ENCODE measurements at regions not wholly inside any gene's neighbourhood (a gene's known extent, or its start where the extent isn't known, plus 50 kb on each side); places are given as distances from the start of the nearest gene placed in this dataset.

DNA sequence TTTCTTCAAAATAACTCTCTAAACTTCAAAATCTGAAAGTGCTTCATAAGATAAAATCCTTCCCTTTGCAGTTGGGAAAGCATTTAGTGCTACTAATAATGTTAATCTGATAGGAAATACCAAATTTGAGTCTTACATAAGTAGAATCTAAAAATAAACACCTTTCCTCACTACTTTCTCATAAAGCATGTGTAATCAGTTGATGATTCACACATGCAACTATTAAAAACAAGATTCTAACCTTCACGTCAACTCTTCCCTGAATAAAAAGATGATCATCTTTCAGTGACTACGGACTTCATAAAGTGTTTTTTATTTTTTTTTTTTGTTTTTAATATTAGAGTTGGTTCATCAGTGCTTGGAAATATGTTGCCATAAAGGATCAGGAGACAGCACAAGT is 172.6 kb downstream of the ACTRT1 start:
- in situ Hi-C loops (cut with MboI): no loop called here
- H2AFZ ChIP-seq (ENCODE audit: control insufficient read depth, low read depth, low read length): no peak overlapping the region
- intact Hi-C loops (cut with micrococcal nuclease; ENCODE audit: unreplicated experiment): no loop called here
- no peak overlapping the region for H3K9ac ChIP-seq (ENCODE audit: control insufficient read depth, insufficient read depth, low read length)
- POLR2A ChIA-PET: no interaction called here
- H3K79me2 ChIP-seq (ENCODE audit: control insufficient read depth, insufficient read depth, low read length): no peaks in the 10 kb centered on the region
- TF ChIP-seq HCFC1 (IDR thresholded peaks at IDR 0.05; ENCODE audit: low read length) (no peak), MTA3 (IDR thresholded peaks at IDR 0.05; ENCODE audit: borderline replicate concordance, low read length) (no peak), KAT2A (conservative IDR thresholded peaks at IDR 0.05; ENCODE audit: control insufficient read depth, low read depth, low read length) (no peak), MYB (IDR thresholded peaks at IDR 0.05; ENCODE audit: borderline replicate concordance, low read depth, low read length) (no peak), FOS (IDR thresholded peaks at IDR 0.05; ENCODE audit: borderline replicate concordance, extremely low read depth, insufficient read length) (no peak), ZNF217 (IDR thresholded peaks at IDR 0.05) (no peak), CREB1 (IDR thresholded peaks at IDR 0.05; ENCODE audit: low read depth) (no peak), MEF2B (IDR thresholded peaks at IDR 0.05; ENCODE audit: partially characterized antibody, poor library complexity, severe bottlenecking) (no peak), EZH2 (IDR thresholded peaks at IDR 0.05; ENCODE audit: borderline replicate concordance, control insufficient read depth, low read depth, low read length) (no peak), BACH1 (IDR thresholded peaks at IDR 0.05; ENCODE audit: borderline replicate concordance) (no peak), SUPT20H (IDR thresholded peaks at IDR 0.05; ENCODE audit: borderline replicate concordance, control insufficient read depth, low read depth, low read length) (no peak), SMARCA5 (IDR thresholded peaks at IDR 0.05) (no peak)
- TF ChIP-seq, protein P1, sequence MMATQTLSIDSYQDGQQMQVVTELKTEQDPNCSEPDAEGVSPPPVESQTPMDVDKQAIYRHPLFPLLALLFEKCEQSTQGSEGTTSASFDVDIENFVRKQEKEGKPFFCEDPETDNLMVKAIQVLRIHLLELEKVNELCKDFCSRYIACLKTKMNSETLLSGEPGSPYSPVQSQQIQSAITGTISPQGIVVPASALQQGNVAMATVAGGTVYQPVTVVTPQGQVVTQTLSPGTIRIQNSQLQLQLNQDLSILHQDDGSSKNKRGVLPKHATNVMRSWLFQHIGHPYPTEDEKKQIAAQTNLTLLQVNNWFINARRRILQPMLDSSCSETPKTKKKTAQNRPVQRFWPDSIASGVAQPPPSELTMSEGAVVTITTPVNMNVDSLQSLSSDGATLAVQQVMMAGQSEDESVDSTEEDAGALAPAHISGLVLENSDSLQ (IDR thresholded peaks at IDR 0.05): no peak
- TF ChIP-seq, protein P2, sequence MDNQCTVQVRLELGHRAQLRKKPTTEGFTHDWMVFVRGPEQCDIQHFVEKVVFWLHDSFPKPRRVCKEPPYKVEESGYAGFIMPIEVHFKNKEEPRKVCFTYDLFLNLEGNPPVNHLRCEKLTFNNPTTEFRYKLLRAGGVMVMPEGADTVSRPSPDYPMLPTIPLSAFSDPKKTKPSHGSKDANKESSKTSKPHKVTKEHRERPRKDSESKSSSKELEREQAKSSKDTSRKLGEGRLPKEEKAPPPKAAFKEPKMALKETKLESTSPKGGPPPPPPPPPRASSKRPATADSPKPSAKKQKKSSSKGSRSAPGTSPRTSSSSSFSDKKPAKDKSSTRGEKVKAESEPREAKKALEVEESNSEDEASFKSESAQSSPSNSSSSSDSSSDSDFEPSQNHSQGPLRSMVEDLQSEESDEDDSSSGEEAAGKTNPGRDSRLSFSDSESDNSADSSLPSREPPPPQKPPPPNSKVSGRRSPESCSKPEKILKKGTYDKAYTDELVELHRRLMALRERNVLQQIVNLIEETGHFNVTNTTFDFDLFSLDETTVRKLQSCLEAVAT (IDR thresholded peaks at IDR 0.05): no peak
- TF ChIP-seq, protein P3, sequence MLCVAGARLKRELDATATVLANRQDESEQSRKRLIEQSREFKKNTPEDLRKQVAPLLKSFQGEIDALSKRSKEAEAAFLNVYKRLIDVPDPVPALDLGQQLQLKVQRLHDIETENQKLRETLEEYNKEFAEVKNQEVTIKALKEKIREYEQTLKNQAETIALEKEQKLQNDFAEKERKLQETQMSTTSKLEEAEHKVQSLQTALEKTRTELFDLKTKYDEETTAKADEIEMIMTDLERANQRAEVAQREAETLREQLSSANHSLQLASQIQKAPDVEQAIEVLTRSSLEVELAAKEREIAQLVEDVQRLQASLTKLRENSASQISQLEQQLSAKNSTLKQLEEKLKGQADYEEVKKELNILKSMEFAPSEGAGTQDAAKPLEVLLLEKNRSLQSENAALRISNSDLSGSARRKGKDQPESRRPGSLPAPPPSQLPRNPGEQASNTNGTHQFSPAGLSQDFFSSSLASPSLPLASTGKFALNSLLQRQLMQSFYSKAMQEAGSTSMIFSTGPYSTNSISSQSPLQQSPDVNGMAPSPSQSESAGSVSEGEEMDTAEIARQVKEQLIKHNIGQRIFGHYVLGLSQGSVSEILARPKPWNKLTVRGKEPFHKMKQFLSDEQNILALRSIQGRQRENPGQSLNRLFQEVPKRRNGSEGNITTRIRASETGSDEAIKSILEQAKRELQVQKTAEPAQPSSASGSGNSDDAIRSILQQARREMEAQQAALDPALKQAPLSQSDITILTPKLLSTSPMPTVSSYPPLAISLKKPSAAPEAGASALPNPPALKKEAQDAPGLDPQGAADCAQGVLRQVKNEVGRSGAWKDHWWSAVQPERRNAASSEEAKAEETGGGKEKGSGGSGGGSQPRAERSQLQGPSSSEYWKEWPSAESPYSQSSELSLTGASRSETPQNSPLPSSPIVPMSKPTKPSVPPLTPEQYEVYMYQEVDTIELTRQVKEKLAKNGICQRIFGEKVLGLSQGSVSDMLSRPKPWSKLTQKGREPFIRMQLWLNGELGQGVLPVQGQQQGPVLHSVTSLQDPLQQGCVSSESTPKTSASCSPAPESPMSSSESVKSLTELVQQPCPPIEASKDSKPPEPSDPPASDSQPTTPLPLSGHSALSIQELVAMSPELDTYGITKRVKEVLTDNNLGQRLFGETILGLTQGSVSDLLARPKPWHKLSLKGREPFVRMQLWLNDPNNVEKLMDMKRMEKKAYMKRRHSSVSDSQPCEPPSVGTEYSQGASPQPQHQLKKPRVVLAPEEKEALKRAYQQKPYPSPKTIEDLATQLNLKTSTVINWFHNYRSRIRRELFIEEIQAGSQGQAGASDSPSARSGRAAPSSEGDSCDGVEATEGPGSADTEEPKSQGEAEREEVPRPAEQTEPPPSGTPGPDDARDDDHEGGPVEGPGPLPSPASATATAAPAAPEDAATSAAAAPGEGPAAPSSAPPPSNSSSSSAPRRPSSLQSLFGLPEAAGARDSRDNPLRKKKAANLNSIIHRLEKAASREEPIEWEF (IDR thresholded peaks at IDR 0.05; ENCODE audit: insufficient replicate concordance, low read depth, low read length): no peak
- no peak overlapping the region for H3K4me3 ChIP-seq
- H3K4me2 ChIP-seq (ENCODE audit: control insufficient read depth, insufficient read depth): no peak overlapping the region
- BruUV-seq (replicated peaks): no TSS peak
- H3K4me1 ChIP-seq (ENCODE audit: control insufficient read depth, insufficient read depth, low read length): no peaks in the 10 kb centered on the region
- DNase-seq (ENCODE audit: low read depth, low spot score) (no peak), FAIRE-seq (no peak), ATAC-seq (no peak)
- no peaks in the 10 kb centered on the region for H3K27me3 ChIP-seq (replicated peaks in 1 of 2; ENCODE audit: control insufficient read depth in 2 of 2, insufficient read depth in 2 of 2, low read length in 1 of 2)
- SMC1A ChIA-PET (ENCODE audit: uncharacterized antibody, unreplicated experiment): no interaction called here
- RAD21 ChIA-PET (ENCODE audit: unreplicated experiment): no interaction called here
- no peaks in the 10 kb centered on the region for H3K9me3 ChIP-seq (replicated peaks; ENCODE audit: control insufficient read depth, insufficient read depth, low read length)
- H3K27ac ChIP-seq (ENCODE audit: control insufficient read depth, insufficient read depth): no peak overlapping the region
- H3K36me3 ChIP-seq (ENCODE audit: control insufficient read depth in 2 of 2, insufficient read depth in 2 of 2, low read length in 1 of 2): no peaks in the 10 kb centered on the region
- CTCF ChIA-PET: no interaction called here
- no peaks in the 10 kb centered on the region for H4K20me1 ChIP-seq (ENCODE audit: control insufficient read depth, insufficient read depth)
- WGBS (ENCODE audit: insufficient coverage, insufficient replicate concordance, low lambda C conversion rate, missing lambda C conversion rate): 72% methylated on average over 2 of the region's 2 CpGs

Data from GM12878 (cell line).